ENCODE measurements at regions not wholly inside any gene's neighbourhood (a gene's known extent, or its start where the extent isn't known, plus 50 kb on each side); places are given as distances from the start of the nearest gene placed in this dataset.
A peak's percentile ranks its signal among the peaks of the same experiment; 100 is the strongest.

DNA sequence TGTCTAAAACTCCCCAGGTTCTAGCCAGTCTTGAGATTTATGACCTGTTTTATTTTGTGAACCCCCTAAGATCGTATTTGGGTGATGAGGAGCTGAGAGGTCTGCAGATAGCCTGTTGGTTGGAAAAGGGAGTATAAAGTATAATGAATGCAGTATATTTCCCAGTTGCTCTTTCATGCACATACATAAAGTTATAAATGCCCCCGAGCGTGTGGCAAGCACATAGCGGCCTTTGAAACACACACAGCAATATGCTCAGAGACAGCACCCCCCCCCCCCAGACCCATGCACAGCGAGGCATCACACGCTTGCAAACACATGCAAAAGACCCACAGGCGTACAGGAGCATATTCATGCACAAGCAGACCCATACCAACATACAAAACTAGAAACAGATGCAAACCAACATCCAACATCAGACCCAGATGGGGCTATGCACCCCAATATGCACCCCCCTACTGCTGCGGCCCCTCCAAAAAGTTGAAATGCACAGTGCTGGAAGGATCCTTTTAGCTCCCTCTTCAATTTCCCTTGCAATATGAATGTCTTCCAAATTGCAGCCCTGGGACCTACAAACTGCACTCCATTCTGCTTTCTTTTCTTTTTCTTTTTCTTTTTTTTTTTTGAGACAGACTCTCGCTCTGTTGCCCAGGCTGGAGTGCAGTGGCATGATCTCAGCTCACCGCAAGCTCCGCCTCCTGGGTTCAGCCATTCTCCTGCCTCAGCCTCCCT, 82.2 kb upstream of the TBX3 start:
- H3K9me3 ChIP-seq (replicated peaks in 1 of 11), result no peaks in the 10 kb centered on the region
- no peak overlapping the region for H3K27ac ChIP-seq
- H3K27me3 ChIP-seq, result no peaks in the 10 kb centered on the region
- no peak for TF ChIP-seq Cebpa-rat (IDR thresholded peaks at IDR 0.05)
- peaks cover 0 to 32% (median 3%) of the 10 kb centered on the region in 10 experiments; a peak in 8 of 20 replicates for H3K4me1 ChIP-seq
- H3K4me3 ChIP-seq, result no peak overlapping the region
- no peak overlapping the region for H3K9ac ChIP-seq
- no peak overlapping the region for H3K4me2 ChIP-seq
- H4K20me1 ChIP-seq, result no peaks in the 10 kb centered on the region
- no peaks in the 10 kb centered on the region for H3K36me3 ChIP-seq

- Histone ChIP-seq H3K9me3 (replicated peaks in 1 of 11) (no peaks in the 10 kb centered on the region), H3K4me1 (peaks cover 0 to 25% (median 3%) of the 10 kb centered on the region in 10 experiments; a peak in 8 of 20 replicates), H3K27ac (no peak overlapping the region), H3K36me3 (no peaks in the 10 kb centered on the region), H3K27me3 (no peaks in the 10 kb centered on the region), H3K9ac (no peak overlapping the region), H3K4me2 (no peak overlapping the region), H3K4me3 (no peak overlapping the region), H4K20me1 (no peaks in the 10 kb centered on the region)
- TF ChIP-seq Cebpa-rat (IDR thresholded peaks at IDR 0.05), result no peak
Measured at GRCh38 chr12:114764510-114764909, 80.5 kb upstream of the TBX3 start.

GRCh38 chr12:114762490-114763110, 78.6 kb upstream of the TBX3 start:
- Histone ChIP-seq H3K4me1 (peaks cover 0 to 9% (median 0%) of the 10 kb centered on the region in 10 experiments; a peak in 3 of 20 replicates), H3K4me3 (no peak overlapping the region), H4K20me1 (no peaks in the 10 kb centered on the region), H3K4me2 (peak overlapping the region in 2 of 11 experiments; percentile 15 to 39; a peak in 3 of 22 replicates), H3K36me3 (no peaks in the 10 kb centered on the region), H3K27ac (peak overlapping the region in 1 of 11 experiments; percentile 37; a peak in 2 of 22 replicates), H3K9me3 (replicated peaks in 1 of 11) (no peaks in the 10 kb centered on the region), H3K9ac (no peak overlapping the region; a peak in 1 of 22 replicates), H3K27me3 (no peaks in the 10 kb centered on the region)
- TF ChIP-seq Cebpa-rat (IDR thresholded peaks at IDR 0.05), result no peak

DNA sequence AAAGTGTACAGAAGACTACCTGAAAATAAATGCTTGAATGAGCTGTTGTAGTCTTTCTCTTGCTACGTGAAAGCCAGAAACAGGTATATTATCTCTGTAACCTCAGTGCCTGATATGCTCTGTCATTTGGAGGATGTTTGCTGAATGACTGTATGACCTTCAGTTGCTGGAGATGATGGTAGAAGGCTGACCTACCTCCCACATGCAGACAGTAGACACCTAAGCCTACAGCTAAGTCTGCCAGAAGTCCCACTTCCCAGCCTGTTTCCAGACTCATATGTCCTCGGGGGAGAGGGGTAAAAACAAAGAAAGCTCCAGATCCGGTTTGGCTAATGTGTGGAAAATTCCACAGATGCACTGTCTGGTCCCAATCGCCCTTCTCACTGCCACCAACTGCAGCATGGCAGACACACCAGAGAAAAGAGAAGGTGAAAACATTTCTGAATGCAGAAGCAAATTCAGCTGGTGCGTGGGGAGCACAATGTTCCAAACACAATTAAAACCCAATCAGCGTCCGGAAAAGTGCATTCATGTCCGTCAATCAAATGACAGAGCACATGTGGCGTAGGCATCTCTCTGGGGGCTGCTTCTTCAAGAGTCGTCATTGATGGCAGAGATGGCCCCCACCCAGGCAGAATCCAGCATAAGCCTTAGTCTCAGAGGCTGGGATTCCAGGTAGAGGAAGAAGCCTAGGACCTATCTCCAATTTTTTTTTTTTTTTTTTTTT, 76.3 kb upstream of the TBX3 start:
- Histone ChIP-seq H3K36me3 (no peaks in the 10 kb centered on the region), H3K27ac (no peak overlapping the region), H3K4me2 (no peak overlapping the region), H3K9me3 (replicated peaks in 1 of 11) (no peaks in the 10 kb centered on the region), H3K4me1 (peaks cover 0 to 9% (median 0%) of the 10 kb centered on the region in 10 experiments; a peak in 3 of 20 replicates), H3K27me3 (no peaks in the 10 kb centered on the region), H3K4me3 (no peak overlapping the region), H3K9ac (no peak overlapping the region), H4K20me1 (no peaks in the 10 kb centered on the region)
- TF ChIP-seq Cebpa-rat (IDR thresholded peaks at IDR 0.05), result no peak

GRCh38 chr12:114759635-114760034, 75.7 kb upstream of the TBX3 start:
- H3K4me3 ChIP-seq, result no peak overlapping the region
- H3K36me3 ChIP-seq, result no peaks in the 10 kb centered on the region
- H3K9ac ChIP-seq, result no peak overlapping the region
- H3K27me3 ChIP-seq, result no peaks in the 10 kb centered on the region
- H3K27ac ChIP-seq, result no peak overlapping the region
- peaks cover 0 to 9% (median 0%) of the 10 kb centered on the region in 10 experiments; a peak in 3 of 20 replicates for H3K4me1 ChIP-seq
- no peak for TF ChIP-seq Cebpa-rat (IDR thresholded peaks at IDR 0.05)
- H4K20me1 ChIP-seq, result no peaks in the 10 kb centered on the region
- H3K9me3 ChIP-seq (replicated peaks in 1 of 11), result no peaks in the 10 kb centered on the region
- H3K4me2 ChIP-seq, result no peak overlapping the region

- H3K9ac ChIP-seq, result no peak overlapping the region
- H3K9me3 ChIP-seq (replicated peaks in 1 of 11), result no peaks in the 10 kb centered on the region
- H3K4me2 ChIP-seq, result no peak overlapping the region
- H3K36me3 ChIP-seq, result no peaks in the 10 kb centered on the region
- H3K27me3 ChIP-seq, result no peaks in the 10 kb centered on the region
- peaks cover 0 to 7% (median 0%) of the 10 kb centered on the region in 10 experiments; a peak in 3 of 20 replicates for H3K4me1 ChIP-seq
- no peak overlapping the region for H3K4me3 ChIP-seq
- no peak for TF ChIP-seq Cebpa-rat (IDR thresholded peaks at IDR 0.05)
- no peak overlapping the region for H3K27ac ChIP-seq
- H4K20me1 ChIP-seq, result no peaks in the 10 kb centered on the region
Measured at GRCh38 chr12:114757684-114758325, 73.8 kb upstream of the TBX3 start.

- Histone ChIP-seq H4K20me1 (no peaks in the 10 kb centered on the region), H3K27ac (no peak overlapping the region), H3K9me3 (replicated peaks in 1 of 11) (0 out of 22 replicates have a peak, but pooled peaks cover 0 to 5% (median 0%) of the 10 kb centered on the region in 11 experiments), H3K4me2 (0 out of 22 replicates have a peak overlapping the region, but pooled peaks of 1 of the 11 experiments have one; percentile 10), H3K9ac (no peak overlapping the region), H3K4me3 (no peak overlapping the region), H3K36me3 (no peaks in the 10 kb centered on the region), H3K4me1 (peaks cover under 1 to 22% (median 12%) of the 10 kb centered on the region in 10 experiments; a peak in 16 of 20 replicates), H3K27me3 (no peaks in the 10 kb centered on the region)
- no peak for TF ChIP-seq Cebpa-rat (IDR thresholded peaks at IDR 0.05)
Measured at GRCh38 chr12:114752217-114752616, 68.2 kb upstream of the TBX3 start.

GRCh38 chr12:114751712-114752111, 67.7 kb upstream of the TBX3 start:
- H3K4me3 ChIP-seq, result no peak overlapping the region
- no peak overlapping the region for H3K27ac ChIP-seq
- no peaks in the 10 kb centered on the region for H3K27me3 ChIP-seq
- no peak overlapping the region for H3K9ac ChIP-seq
- no peaks in the 10 kb centered on the region for H3K36me3 ChIP-seq
- TF ChIP-seq Cebpa-rat (IDR thresholded peaks at IDR 0.05), result no peak
- H3K4me1 ChIP-seq, result peaks cover 5 to 27% (median 17%) of the 10 kb centered on the region in 10 experiments; a peak in 17 of 20 replicates
- H3K4me2 ChIP-seq, result peak overlapping the region in 2 of 11 experiments; percentile 10; a peak in 1 of 22 replicates
- 0 out of 22 replicates have a peak, but pooled peaks cover 0 to 5% (median 0%) of the 10 kb centered on the region in 11 experiments for H3K9me3 ChIP-seq (replicated peaks in 1 of 11)
- no peaks in the 10 kb centered on the region for H4K20me1 ChIP-seq

Measured in BLaER1 treated with 17β-estradiol and CSF1 and Interleukin-3, amounts not matched to agents 10 nM and 100 nM (cell line).